Endothelial cell of umbilical vein (primary cell): ENCODE measurements at regions not wholly inside any gene's neighbourhood (a gene's known extent, or its start where the extent isn't known, plus 50 kb on each side); places are given as distances from the start of the nearest gene placed in this dataset.

Source experiments
- BruUV-seq: library from RNA; stranded (reverse); fragments of 400-500 nt; replicated peaks from 2 replicates; lab custom pipeline; 2021; lab: Mats Ljungman, UMichigan
- CTCF ChIA-PET: fragments of 300-600, 350-600 bp; sonication (Branson Sonifier 250); formaldehyde crosslinking; loops from one replicate; lab custom pipeline; 2021; ENCODE audit warnings: antibody characterized with exemption, inconsistent platforms; lab: Charles Lee
- POLR2A ChIA-PET: fragments of 300-600, 350-600 bp; sonication (Branson Sonifier 250); formaldehyde crosslinking; loops from one replicate; lab custom pipeline; 2021; ENCODE audit warnings: antibody characterized with exemption, inconsistent platforms; lab: Charles Lee
- DNase-seq: peaks from one replicate; pipeline ENCODE4 v3.0.0-alpha.2; 2011; ENCODE audit warnings: low read depth, low spot score
- FAIRE-seq: peaks from 2 replicates; lab custom pipeline; 2011; peaks lifted over from hg19 to GRCh38; lab: Jason Lieb, UNC
- H2AFZ ChIP-seq: 2 replicates; pipeline ENCODE4 v1.6.0; 2012; ENCODE audit warnings: low read depth, low read length, control low read depth, inconsistent platforms
- H3K27ac ChIP-seq: 2 replicates; pipeline ENCODE4 v1.5.1; 2011; ENCODE audit warnings: low read depth, mild to moderate bottlenecking, control low read depth, low read length, moderate library complexity; ENCODE audit not compliant: insufficient read depth
- H3K27me3 ChIP-seq, 2 experiments: 2 replicates each; pipeline versions ENCODE4 v1.6.0 to v1.6.1; 2011; ENCODE audit warnings: low read length in 2 of 2, mixed read lengths in 1 of 2; ENCODE audit not compliant: control insufficient read depth in 2 of 2, insufficient read depth in 2 of 2
- H3K36me3 ChIP-seq, 2 experiments: 2 replicates in 1 of 2; 3 replicates in 1 of 2; pipeline ENCODE4 v1.5.1; 2011; ENCODE audit warnings: low read length in 2 of 2, mild to moderate bottlenecking in 1 of 2, moderate library complexity in 1 of 2; ENCODE audit not compliant: control insufficient read depth in 2 of 2, insufficient read depth in 2 of 2; ENCODE audit errors: extremely low read depth in 1 of 2
- H3K4me1 ChIP-seq: 3 replicates; pipeline ENCODE4 v1.5.1; 2011; ENCODE audit warnings: mild to moderate bottlenecking, low read length; ENCODE audit not compliant: control insufficient read depth, insufficient read depth; ENCODE audit errors: extremely low read depth
- H3K4me2 ChIP-seq: 2 replicates; pipeline ENCODE4 v1.6.1; 2011; ENCODE audit warnings: low read length, control low read depth, mixed read lengths; ENCODE audit not compliant: insufficient read depth
- H3K4me3 ChIP-seq, 3 experiments: fragments of 200-600 bp in 1 of 3; sonication (generic), shearing (Covaris generic) in 1 of 3; replicated peaks in 1 of 3; 2 replicates each; pipeline ENCODE4 v1.5.1; 2011 to 2016; ENCODE audit warnings: control low read depth in 3 of 3, low read length in 3 of 3, mild to moderate bottlenecking in 2 of 3, inconsistent platforms in 1 of 3, low read depth in 1 of 3, moderate library complexity in 1 of 3; ENCODE audit not compliant: insufficient read depth in 1 of 3
- H3K79me2 ChIP-seq: 2 replicates; pipeline ENCODE4 v1.6.0; 2012; ENCODE audit warnings: low read length, inconsistent platforms; ENCODE audit not compliant: control insufficient read depth, insufficient read depth
- H3K9ac ChIP-seq: replicated peaks from 2 replicates; pipeline ENCODE3; 2011; ENCODE audit warnings: low read length, control low read depth; ENCODE audit not compliant: insufficient read depth; ENCODE audit errors: extremely low read depth
- H3K9me1 ChIP-seq: replicated peaks from 3 replicates; pipeline ENCODE4 v1.6.0; 2011; ENCODE audit warnings: mild to moderate bottlenecking, low read length; ENCODE audit not compliant: control insufficient read depth, insufficient read depth; ENCODE audit errors: extremely low read depth
- H3K9me3 ChIP-seq: replicated peaks from 2 replicates; pipeline ENCODE4 v1.5.1; 2012; ENCODE audit warnings: low read length, inconsistent platforms; ENCODE audit not compliant: control insufficient read depth, insufficient read depth
- H4K20me1 ChIP-seq: replicated peaks from 2 replicates; pipeline ENCODE3; 2011; ENCODE audit warnings: mild to moderate bottlenecking, low read length; ENCODE audit not compliant: control insufficient read depth, insufficient read depth; ENCODE audit errors: extremely low read depth
- CTCF ChIP-seq, 2 donors: IDR thresholded peaks; 1 replicate in 1 of 2; 2 replicates in 1 of 2; pipeline ENCODE4 v1.5.1; 2011; ENCODE audit warnings: low read length in 2 of 2, mild to moderate bottlenecking in 2 of 2, moderate library complexity in 2 of 2, control low read depth in 1 of 2, inconsistent platforms in 1 of 2, low read depth in 1 of 2; ENCODE audit not compliant: insufficient read depth in 1 of 2; ENCODE audit errors: extremely low read depth in 1 of 2
- EZH2 ChIP-seq: IDR thresholded peaks from 2 replicates; pipeline ENCODE4 v1.6.1; 2012; ENCODE audit warnings: borderline replicate concordance, low read depth, mild to moderate bottlenecking, moderate library complexity, low read length, inconsistent platforms; ENCODE audit not compliant: severe bottlenecking
- FOS ChIP-seq: IDR thresholded peaks from 2 replicates; pipeline ENCODE4 v1.6.1; 2011; ENCODE audit warnings: mild to moderate bottlenecking, low read length, moderate library complexity, borderline replicate concordance; ENCODE audit not compliant: insufficient read depth
- GATA2 ChIP-seq: IDR thresholded peaks from 2 replicates; pipeline ENCODE4 v1.7.0; 2011; ENCODE audit warnings: low read depth, mild to moderate bottlenecking, moderate library complexity, mixed read lengths, low read length; ENCODE audit not compliant: insufficient read length, insufficient read depth
- JUN ChIP-seq: IDR thresholded peaks from 2 replicates; pipeline ENCODE4 v1.6.1; 2011; ENCODE audit warnings: borderline replicate concordance, low read depth; ENCODE audit not compliant: insufficient read length, insufficient read depth
- MAX ChIP-seq: IDR thresholded peaks from 2 replicates; pipeline ENCODE4 v1.6.1; 2011; ENCODE audit not compliant: insufficient read depth, insufficient read length
- MYC ChIP-seq: IDR thresholded peaks from one replicate; pipeline ENCODE4 v1.6.1; 2011; ENCODE audit warnings: mild to moderate bottlenecking, low read depth, low read length
- POLR2A ChIP-seq: IDR thresholded peaks from 2 replicates; pipeline ENCODE4 v1.6.1; 2012; ENCODE audit warnings: low read depth, mild to moderate bottlenecking, control low read depth, low read length
- POLR2AphosphoS5 ChIP-seq: IDR thresholded peaks from 2 replicates; pipeline ENCODE4 v1.6.1; 2012; ENCODE audit warnings: low read depth, mild to moderate bottlenecking, control low read depth, low read length, moderate library complexity; ENCODE audit not compliant: insufficient read depth
- dilution Hi-C: fragments of 300-500 bp; cut with MboI; formaldehyde crosslinking; loops from one replicate; pipeline ENCODE4 v1.15.0; 2019; ENCODE audit warnings: low sequenced_read_pairs; ENCODE audit not compliant: extremely low pct_ligation_motif_present
- intact Hi-C: fragments of 100-400 bp; cut with micrococcal nuclease; formaldehyde crosslinking; loops from one replicate; pipeline ENCODE4 v1.10.0; 2022

GRCh38 chr16:60001523-60001922, 1267.4 kb upstream of the GOT2 start:
- H3K4me2 ChIP-seq, result no peak overlapping the region
- no peak overlapping the region for H3K4me3 ChIP-seq
- H4K20me1 ChIP-seq, result no peaks in the 10 kb centered on the region
- no peaks in the 10 kb centered on the region for H3K4me1 ChIP-seq
- DNase-seq, result no peak
- no peaks in the 10 kb centered on the region for H3K9me1 ChIP-seq
- ChIA-PET POLR2A (no interaction called here), CTCF (no interaction called here)
- intact Hi-C loops (no loop called here), dilution Hi-C loops (no loop called here)
- BruUV-seq, result no TSS peak
- H3K36me3 ChIP-seq, result no peaks in the 10 kb centered on the region
- no peak overlapping the region for H2AFZ ChIP-seq
- no peaks in the 10 kb centered on the region for H3K79me2 ChIP-seq
- H3K9me3 ChIP-seq, result no peaks in the 10 kb centered on the region
- H3K9ac ChIP-seq, result no peak overlapping the region
- TF ChIP-seq JUN (no peak), FOS (no peak), MAX (no peak), EZH2 (no peak), MYC (no peak), GATA2 (no peak), POLR2AphosphoS5 (no peak), CTCF (IDR thresholded peaks at IDR 0.05; ENCODE audit: extremely low read depth in 1 of 2, insufficient read depth in 1 of 2, low read depth in 1 of 2, low read length in 2 of 2) (no peak), POLR2A (no peak)
- no peak for FAIRE-seq
- H3K27me3 ChIP-seq, result no peaks in the 10 kb centered on the region
- no peak overlapping the region for H3K27ac ChIP-seq
